ENCODE measurements at regions not wholly inside any gene's neighbourhood (a gene's known extent, or its start where the extent isn't known, plus 50 kb on each side); places are given as distances from the start of the nearest gene placed in this dataset.

DNA sequence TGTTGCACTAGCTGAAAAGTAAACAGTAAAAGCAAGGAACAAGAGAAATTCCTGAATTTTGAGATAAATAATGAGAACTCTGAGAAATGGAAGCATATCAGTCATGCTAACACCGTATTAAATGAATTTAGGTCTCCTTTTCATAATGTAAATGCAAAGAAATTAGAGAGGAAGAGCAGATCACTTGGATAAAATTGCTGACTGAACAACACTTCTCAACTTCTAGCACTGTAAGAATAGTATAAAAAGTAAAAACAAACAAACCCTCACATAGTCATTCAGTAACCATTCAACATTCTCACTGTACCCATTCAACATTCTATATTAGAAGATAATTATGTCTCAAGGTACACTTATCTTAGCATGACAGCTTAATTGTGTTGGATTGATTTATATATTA lies 217.3 kb upstream of the LRFN5 start:
- TF ChIP-seq SP1 (IDR thresholded peaks at IDR 0.05) (no peak), YY1 (IDR thresholded peaks at IDR 0.05) (no peak), RAD21 (IDR thresholded peaks at IDR 0.05) (no peak), EGR1 (IDR thresholded peaks at IDR 0.05; ENCODE audit: low read depth in 2 of 2) (no peak), TAF1 (conservative IDR thresholded peaks at IDR 0.05) (no peak), HNF4G (IDR thresholded peaks at IDR 0.05) (no peak), JUND (IDR thresholded peaks at IDR 0.05) (no peak), REST (IDR thresholded peaks at IDR 0.05) (no peak), GABPA (IDR thresholded peaks at IDR 0.05 in 1 of 2, conservative IDR thresholded peaks at IDR 0.05 in 1 of 2) (no peak)
- TF ChIP-seq, protein P1, sequence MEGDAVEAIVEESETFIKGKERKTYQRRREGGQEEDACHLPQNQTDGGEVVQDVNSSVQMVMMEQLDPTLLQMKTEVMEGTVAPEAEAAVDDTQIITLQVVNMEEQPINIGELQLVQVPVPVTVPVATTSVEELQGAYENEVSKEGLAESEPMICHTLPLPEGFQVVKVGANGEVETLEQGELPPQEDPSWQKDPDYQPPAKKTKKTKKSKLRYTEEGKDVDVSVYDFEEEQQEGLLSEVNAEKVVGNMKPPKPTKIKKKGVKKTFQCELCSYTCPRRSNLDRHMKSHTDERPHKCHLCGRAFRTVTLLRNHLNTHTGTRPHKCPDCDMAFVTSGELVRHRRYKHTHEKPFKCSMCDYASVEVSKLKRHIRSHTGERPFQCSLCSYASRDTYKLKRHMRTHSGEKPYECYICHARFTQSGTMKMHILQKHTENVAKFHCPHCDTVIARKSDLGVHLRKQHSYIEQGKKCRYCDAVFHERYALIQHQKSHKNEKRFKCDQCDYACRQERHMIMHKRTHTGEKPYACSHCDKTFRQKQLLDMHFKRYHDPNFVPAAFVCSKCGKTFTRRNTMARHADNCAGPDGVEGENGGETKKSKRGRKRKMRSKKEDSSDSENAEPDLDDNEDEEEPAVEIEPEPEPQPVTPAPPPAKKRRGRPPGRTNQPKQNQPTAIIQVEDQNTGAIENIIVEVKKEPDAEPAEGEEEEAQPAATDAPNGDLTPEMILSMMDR (IDR thresholded peaks at IDR 0.05; ENCODE audit: low read depth, low read length, missing input control), result no peak
- TF ChIP-seq, protein P2, sequence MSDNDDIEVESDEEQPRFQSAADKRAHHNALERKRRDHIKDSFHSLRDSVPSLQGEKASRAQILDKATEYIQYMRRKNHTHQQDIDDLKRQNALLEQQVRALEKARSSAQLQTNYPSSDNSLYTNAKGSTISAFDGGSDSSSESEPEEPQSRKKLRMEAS (IDR thresholded peaks at IDR 0.05), result no peak
